ENCODE measurements at regions not wholly inside any gene's neighbourhood (a gene's known extent, or its start where the extent isn't known, plus 50 kb on each side); places are given as distances from the start of the nearest gene placed in this dataset.

- intact Hi-C loops (cut with DNase I; ENCODE audit: low total_unique reads): no loop called here
- Histone ChIP-seq H3K4me3 (no peak overlapping the region), H3K9me3 (no peaks in the 10 kb centered on the region), H3K27me3 (peaks cover 0 to 4% of the 10 kb centered on the region in 2 donors), H3K36me3 (no peaks in the 10 kb centered on the region), H3K27ac (no peak overlapping the region), H3K4me1 (no peaks in the 10 kb centered on the region)
- TF ChIP-seq, protein P1, sequence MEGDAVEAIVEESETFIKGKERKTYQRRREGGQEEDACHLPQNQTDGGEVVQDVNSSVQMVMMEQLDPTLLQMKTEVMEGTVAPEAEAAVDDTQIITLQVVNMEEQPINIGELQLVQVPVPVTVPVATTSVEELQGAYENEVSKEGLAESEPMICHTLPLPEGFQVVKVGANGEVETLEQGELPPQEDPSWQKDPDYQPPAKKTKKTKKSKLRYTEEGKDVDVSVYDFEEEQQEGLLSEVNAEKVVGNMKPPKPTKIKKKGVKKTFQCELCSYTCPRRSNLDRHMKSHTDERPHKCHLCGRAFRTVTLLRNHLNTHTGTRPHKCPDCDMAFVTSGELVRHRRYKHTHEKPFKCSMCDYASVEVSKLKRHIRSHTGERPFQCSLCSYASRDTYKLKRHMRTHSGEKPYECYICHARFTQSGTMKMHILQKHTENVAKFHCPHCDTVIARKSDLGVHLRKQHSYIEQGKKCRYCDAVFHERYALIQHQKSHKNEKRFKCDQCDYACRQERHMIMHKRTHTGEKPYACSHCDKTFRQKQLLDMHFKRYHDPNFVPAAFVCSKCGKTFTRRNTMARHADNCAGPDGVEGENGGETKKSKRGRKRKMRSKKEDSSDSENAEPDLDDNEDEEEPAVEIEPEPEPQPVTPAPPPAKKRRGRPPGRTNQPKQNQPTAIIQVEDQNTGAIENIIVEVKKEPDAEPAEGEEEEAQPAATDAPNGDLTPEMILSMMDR (IDR thresholded peaks at IDR 0.05): no peak
- DNase-seq: no peak
Observed at GRCh38 chr10:117920956-117921355, 125.8 kb downstream of the RAB11FIP2 start.

GRCh38 chr10:117921421-117921820, 125.3 kb downstream of the RAB11FIP2 start:
- Histone ChIP-seq H3K4me3 (no peak overlapping the region), H3K27me3 (peaks cover 0 to 4% of the 10 kb centered on the region in 2 donors), H3K9me3 (no peaks in the 10 kb centered on the region), H3K4me1 (no peaks in the 10 kb centered on the region), H3K36me3 (no peaks in the 10 kb centered on the region), H3K27ac (no peak overlapping the region)
- no peak for DNase-seq
- intact Hi-C loops (cut with DNase I; ENCODE audit: low total_unique reads): no loop called here
- TF ChIP-seq, protein P1 (IDR thresholded peaks at IDR 0.05): no peak

- H3K27me3 ChIP-seq: peaks cover 0 to 8% of the 10 kb centered on the region in 2 donors
- H3K4me3 ChIP-seq: no peak overlapping the region
- TF ChIP-seq, protein P1 (IDR thresholded peaks at IDR 0.05): no peak
- no peaks in the 10 kb centered on the region for H3K36me3 ChIP-seq
- H3K9me3 ChIP-seq: no peaks in the 10 kb centered on the region
- intact Hi-C loops (cut with DNase I; ENCODE audit: low total_unique reads): no loop called here
- no peak for DNase-seq
- H3K4me1 ChIP-seq: no peaks in the 10 kb centered on the region
- no peak overlapping the region for H3K27ac ChIP-seq
Observed at GRCh38 chr10:117924820-117925219, 121.9 kb downstream of the RAB11FIP2 start.

DNA sequence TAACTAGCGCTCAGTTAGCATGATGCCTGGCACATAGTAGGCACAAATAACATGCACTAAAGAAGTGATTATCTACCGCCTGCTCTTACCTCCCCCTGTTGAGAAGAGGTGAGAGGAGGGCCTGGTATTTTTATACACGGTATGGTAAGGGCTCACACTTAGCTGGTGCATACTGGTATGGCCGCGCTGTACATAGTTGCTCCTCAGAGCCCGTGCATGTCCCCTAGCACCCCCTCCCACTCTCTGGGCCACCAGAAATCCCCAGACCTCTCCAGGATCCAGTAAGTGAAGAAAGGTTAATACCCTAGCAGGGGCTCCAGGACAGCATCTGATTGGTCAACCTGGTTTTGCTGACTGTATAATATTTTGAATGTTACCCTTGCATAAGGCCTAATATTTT, 121.4 kb downstream of the RAB11FIP2 start:
- TF ChIP-seq, protein P1 (IDR thresholded peaks at IDR 0.05): no peak
- H3K27ac ChIP-seq: no peak overlapping the region
- H3K4me1 ChIP-seq: no peaks in the 10 kb centered on the region
- no peaks in the 10 kb centered on the region for H3K9me3 ChIP-seq
- no peaks in the 10 kb centered on the region for H3K36me3 ChIP-seq
- DNase-seq: no peak
- intact Hi-C loops (cut with DNase I; ENCODE audit: low total_unique reads): no loop called here
- no peak overlapping the region for H3K4me3 ChIP-seq
- peaks cover 0 to 8% of the 10 kb centered on the region in 2 donors for H3K27me3 ChIP-seq

DNA sequence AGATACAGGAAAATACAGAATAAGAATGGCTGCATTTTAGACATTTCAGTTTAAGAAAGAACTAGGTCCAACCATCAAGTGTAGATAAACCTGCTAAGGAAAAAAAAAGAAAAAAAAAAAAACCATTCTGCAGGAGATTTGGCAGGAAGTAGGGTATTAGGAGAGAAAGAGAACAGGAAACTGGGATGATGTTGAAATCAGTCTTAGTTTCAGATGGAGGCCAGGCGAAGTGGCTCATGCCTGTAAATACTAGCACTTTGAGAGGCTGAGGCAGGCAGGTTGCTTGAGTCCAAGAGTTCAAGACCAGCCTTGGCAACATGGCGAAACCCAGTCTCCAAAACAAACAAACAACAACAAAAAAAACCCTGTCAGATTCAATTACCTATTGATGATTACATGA, 120.2 kb downstream of the RAB11FIP2 start:
- DNase-seq: no peak
- H3K4me1 ChIP-seq: no peaks in the 10 kb centered on the region
- H3K36me3 ChIP-seq: no peaks in the 10 kb centered on the region
- H3K27me3 ChIP-seq: peaks cover 0 to 8% of the 10 kb centered on the region in 2 donors
- TF ChIP-seq, protein P1 (IDR thresholded peaks at IDR 0.05): no peak
- intact Hi-C loops (cut with DNase I; ENCODE audit: low total_unique reads): no loop called here
- H3K27ac ChIP-seq: no peak overlapping the region
- H3K4me3 ChIP-seq: no peak overlapping the region
- no peaks in the 10 kb centered on the region for H3K9me3 ChIP-seq

- DNase-seq: no peak
- no peak overlapping the region for H3K4me3 ChIP-seq
- H3K27me3 ChIP-seq: peaks cover 0 to 5% of the 10 kb centered on the region in 2 donors
- H3K27ac ChIP-seq: no peak overlapping the region
- H3K4me1 ChIP-seq: no peaks in the 10 kb centered on the region
- no peaks in the 10 kb centered on the region for H3K36me3 ChIP-seq
- TF ChIP-seq, protein P1 (IDR thresholded peaks at IDR 0.05): no peak
- no peaks in the 10 kb centered on the region for H3K9me3 ChIP-seq
- intact Hi-C loops (cut with DNase I; ENCODE audit: low total_unique reads): no loop called here
Observed at GRCh38 chr10:117927332-117927731, 119.4 kb downstream of the RAB11FIP2 start.
